HG03045 (cell line): ENCODE measurements at regions not wholly inside any gene's neighbourhood (a gene's known extent, or its start where the extent isn't known, plus 50 kb on each side); places are given as distances from the start of the nearest gene placed in this dataset.
"Not testable (repeated sequence)": the region's sequence is repeated elsewhere in the genome, so short reads cannot be mapped to it uniquely, and the experiment has no call there.

ENCODE experiments used
- ATAC-seq: cut with Tn5 transposase; IDR thresholded peaks from one replicate; pipeline ENCODE4 v1.9.1; 2021; ENCODE audit warnings: mild to moderate bottlenecking, moderate library complexity; ENCODE audit not compliant: unreplicated experiment

DNA sequence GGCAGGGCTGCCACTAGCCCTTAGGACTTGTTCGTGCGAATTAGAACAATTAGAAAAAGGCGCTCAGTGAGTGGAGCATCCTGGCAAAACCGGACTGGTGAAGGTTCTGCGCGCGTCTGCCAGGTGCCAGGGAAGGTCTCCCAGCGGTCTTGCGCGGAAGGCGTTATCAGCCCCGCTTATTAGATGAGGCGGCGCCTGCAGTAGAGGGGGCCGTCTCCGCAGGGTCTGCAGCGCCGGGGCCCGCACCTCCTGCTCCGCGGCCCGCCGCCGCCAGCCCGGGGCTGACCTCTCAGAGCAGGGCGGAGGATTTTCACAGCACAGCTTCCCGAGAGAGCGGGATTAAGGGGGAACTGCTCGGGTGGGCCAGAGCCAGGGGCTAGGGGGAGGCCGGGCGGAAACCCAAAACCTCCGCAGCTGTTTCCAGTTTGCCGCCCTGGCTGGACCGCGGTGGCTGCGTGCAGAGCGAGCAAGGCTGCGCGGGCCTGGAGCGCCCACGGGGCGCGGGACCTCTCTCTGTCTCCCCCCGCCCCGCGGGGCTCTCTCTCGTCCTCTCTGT, 155.2 kb downstream of the FOXD2 start:
- ATAC-seq: no peak

DNA sequence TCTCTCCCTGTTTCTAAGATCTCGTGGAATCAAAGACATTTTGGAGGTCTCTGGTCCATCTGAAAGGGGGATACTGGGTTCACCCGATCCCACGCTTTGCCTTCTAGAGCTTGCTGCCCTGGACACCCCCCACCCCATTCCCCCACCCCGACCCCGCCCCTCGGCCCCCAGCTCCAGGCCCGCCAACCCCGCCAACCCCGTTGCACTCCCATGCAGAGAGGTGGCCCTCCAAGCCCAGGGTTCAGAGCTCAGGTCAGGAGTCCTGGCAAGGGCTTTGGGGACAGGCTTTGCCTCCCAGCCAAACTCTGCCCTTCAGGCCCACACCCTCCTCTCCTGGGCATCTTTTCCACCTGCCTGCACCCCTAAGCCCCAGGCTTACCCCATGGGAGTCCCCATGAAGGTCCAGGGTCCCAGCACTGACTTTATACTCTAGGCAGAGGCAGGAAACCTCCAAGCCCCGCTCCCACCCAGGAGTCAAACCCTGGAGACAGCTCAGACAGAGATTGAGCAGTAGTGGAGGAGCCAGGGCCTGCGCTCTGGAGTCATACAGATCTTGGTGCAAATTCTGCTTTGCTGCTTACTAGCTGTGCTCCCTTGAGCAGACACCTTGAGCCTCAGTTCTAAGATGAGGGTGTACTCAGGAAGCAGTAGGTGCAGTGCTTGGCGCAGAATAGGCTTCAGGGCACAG, 155.9 kb downstream of the FOXD2 start:
- ATAC-seq: no peak

DNA sequence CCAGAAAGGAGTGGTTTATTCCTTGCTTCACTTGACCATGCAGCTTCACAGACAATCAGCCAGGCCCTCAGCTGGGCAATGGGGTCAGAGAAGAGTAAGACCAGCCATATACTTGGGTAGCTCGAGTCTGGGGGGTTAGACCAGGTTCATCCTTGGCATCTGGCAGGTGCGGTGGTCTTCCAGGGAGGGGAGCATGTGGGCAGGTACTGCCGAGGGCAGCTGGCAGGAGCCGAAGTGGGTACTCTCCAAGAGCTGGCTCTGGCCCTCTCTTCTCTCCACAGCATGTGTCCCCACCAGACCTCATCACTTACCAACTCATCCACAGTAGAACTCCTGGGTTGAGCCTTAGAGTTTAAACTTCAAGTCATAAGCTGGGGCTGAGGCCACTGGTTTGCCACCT, 156.8 kb downstream of the FOXD2 start:
- no peak for ATAC-seq

DNA sequence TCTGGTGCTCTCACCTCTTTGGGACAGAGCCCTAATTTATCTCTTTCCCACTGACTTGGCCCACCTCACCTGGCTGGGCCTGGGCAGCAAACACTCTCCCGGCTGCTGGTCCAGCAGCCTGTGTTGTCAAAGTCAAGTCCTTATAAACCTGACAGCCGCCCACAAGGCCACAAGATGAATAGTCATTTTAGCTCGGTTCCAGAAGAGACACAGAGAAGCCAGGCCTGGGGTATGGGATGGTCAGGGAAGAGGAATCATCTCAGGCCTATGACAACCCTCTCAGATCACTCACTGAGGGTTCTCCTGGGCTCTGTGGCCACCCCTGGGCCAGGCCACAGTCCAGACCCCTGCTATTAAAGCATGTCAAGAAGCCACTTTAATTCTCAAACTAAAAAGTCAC, 158.5 kb downstream of the FOXD2 start:
- ATAC-seq: no peak

DNA sequence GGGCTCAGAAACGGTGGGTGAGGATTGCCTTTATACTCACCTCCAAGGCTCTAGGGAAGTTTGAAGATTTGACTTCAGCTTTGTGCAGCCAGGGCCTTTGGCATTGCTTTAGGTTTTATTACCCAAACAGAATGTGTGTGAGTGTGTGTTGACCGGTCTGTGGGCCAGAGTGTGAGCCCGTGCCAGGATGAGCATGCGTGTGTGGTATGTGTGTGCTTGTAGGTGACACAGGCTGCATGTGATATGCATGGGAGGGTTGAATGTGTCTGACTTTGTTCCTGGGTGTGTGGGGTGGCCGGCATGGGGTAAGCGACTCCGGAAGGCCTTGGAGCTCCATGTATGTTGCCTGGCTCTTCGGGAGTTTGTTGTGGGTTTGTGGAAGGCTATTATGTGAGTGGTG, 160.5 kb downstream of the FOXD2 start:
- ATAC-seq: no peak

DNA sequence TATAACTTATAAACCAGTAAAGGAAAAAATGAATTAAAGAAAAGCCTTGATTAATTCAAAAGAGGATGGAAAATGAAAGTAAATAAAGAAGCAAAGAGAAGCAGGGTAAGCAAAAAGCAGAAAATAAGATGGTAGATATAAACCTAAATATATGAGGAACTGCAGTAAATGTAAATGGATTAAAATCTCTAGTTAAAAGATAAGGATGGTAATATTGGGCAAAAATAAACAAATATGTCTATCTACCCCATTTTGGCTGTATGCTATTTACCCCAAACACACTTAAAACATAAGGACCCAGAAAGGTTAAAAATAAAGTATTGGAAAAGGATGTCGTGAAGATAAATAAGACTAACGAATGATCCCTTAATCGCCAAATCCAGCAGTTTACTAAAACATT, 161.9 kb downstream of the FOXD2 start:
- ATAC-seq: no peak

DNA sequence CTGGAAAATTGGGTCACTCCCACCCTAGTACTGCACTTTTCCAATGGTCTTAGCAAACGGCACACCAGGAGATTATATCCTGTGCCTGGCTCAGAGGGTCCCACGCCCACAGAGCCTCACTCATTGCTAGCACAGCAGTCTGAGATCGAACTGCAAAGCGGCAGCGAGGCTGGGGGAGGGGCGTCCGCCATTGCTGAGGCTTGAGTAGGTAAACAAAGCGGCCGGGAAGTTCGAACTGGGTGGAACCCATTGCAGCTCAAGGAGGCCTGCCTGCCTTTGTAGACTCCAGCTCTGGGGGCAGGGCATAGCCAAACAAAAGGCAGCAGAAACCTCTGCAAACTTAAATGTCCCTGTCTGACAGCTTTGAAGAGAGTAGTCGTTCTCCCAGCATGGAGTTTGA, 164.6 kb downstream of the FOXD2 start:
- ATAC-seq: not testable (repeated sequence)

DNA sequence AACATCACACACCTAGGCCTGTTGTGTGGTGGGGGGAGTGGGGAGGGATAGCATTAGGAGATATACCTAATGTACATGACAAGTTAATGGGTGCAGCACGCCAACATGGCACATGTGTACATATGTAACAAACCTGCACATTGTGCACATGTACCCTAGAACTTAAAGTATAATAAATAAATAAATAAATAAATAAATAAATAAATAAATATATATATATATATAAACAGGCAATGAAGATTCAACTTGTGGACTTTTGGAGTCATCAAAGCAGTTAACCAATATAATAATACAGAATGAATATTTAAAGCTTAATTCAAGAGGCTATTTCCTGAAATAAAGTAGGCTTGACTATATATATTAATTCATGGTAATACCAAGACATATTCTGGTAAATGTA, 167.0 kb downstream of the FOXD2 start:
- ATAC-seq: not testable (repeated sequence)

DNA sequence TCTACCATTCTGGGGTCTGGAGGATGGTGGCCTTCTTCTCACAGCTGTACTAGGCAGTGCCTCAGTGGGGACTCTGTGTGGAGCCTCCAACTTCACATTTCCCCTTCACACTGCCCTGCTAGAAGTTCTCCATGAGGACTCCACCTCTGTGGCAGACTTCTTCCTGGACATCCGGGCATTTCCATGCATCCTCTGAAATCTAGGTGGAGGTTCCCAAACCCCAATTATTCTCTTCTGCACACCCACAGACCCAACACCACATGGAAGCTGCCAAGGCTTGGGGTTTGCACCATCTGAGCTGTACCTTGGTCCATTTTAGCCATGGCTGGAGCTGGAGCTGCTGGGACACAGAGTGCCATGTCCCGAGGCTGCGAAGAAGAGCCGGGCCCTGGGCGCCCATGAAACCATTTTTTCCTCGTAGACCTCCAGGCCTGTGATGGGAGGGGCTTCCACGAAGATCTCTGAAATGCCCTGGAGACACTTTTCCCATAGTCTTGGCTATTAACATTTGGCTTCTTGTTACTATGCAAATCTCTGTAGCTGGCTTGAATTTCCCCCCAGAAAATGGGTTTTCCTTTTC, 170.5 kb downstream of the FOXD2 start:
- no peak for ATAC-seq

DNA sequence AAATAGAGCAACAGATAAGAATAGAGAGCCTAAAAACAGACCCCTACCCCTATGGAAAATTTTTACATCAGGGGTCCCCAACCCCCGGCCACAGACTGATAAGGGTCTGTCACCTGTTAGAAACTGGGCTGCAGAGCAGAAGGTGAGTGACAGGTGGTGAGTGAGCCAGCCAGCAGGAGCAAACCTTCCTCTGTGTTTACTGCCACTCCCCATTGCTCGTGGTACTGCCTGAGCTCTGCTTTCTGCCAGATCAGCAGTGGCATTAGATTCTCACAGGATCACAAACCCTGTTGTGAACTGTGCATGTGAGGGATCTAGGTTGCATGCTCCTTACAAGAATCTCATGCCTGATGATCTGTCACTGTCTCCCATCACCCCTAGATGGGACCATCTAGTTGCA, 174.1 kb downstream of the FOXD2 start:
- ATAC-seq: no peak

DNA sequence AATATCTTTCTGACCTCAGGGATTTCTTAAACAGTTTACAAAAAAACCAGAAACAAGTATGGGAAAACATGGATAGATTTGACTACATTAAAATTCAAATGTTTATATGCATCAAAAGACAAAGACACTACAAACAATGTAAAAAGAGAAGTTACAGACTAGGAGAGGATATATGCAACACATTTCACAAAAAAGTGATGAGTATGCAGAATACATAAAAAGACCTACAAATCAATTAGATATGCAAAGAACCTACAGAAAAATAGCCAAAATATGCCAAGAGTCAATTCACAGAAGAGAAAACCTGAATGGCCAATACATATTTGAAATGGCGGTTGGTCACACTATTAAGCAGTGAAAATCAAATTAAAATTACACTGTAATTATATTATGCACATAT, 175.0 kb downstream of the FOXD2 start:
- ATAC-seq: no peak

DNA sequence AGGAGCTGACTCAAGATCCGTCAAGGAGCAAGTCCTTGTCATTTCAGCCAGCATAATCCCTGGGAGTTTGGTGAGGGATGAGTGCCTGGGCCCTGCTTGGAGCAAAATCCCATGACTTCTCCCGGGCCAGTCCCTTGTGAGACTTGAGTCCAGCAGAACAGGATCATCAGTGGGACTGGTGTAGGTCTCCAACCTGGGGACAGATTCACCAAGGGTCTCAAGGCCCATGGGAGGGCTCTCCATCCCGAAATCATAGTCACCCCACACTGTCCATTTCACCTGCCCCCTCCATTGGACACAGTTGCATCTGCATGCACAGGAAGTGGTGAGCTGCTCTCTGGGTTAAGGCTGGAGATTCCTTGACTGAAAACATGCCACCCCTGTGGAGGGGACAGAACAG, 178.2 kb downstream of the FOXD2 start:
- ATAC-seq: no peak

DNA sequence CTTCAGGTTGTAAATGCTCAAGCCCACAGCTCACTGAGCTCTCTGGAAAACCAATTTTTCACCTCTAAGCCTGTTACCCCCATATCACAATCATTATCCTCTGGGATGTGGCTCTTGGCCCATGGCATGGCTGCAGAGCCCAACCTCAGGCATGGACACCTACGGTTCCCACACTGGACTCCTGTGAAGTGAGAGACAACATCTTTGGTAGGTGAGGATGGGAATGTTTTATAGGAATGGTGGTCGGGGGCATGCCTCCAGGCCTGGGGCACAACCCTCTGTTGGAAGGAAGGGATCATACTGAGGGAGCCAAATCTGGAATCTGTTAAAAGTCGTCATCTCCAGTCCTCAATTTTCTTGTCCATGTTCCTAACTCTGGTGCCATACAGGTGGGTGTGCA, 179.1 kb downstream of the FOXD2 start:
- no peak for ATAC-seq

DNA sequence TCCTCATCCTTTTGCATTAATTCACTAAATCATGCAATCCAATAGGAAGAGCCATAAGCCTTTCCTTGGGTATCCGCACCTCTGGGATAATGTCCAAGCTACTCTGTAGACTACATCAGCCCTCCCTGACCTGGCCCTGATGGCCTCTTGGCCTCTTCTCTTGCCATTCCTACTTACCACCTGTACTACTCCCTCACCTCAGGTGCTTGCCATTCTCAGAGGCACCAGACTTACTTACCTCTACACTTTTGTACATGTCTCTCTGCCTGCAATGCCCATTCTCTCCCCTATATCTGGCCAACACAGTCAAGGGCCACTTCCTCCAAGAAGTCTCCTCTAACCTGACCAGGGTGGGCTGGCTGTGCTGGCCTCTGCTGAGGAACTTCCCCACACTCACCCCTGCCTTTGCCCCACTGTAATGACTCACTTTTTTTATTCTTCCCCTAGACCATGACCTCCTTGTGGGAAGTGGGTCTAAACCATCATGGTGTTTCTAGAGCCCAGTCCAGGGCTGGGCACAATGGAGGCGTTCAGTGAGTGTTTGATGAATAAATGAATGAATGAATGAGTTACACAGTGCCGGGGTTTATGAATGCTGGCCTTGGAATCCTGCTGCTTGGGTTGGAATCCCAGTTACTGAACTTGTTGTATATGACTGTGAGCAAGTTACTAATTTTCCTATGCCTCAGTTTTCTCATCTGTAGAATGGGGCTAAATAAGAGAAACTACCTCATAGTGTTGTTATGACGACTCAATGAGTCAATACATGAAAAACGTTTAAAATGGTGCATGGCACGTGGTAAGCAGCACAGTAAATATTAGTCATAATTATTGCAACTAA, 179.8 kb downstream of the FOXD2 start:
- no peak for ATAC-seq

DNA sequence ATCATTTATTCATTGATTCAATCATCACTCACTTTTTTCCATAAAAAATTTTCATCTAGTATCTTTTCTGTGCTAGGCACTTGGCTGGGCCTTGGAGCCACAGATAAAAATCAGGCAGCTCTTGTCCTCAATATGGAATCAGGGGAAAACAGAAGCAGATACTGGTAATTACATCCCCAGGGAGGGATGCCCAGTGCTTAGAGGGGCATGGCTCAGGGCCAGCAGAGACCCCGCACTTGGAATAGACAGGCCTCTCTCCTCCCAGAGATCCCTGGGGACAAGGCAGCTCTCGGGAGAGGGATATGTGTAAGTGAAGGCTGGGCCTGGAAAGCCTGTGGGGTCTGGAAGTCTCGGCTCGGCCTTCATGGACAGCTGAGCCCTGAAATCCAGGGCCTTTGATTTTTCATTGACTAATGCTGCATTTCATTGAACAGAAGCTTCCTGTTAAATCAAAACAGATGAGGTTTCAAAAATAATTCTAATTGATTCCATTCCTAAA, 180.4 kb downstream of the FOXD2 start:
- ATAC-seq: no peak

DNA sequence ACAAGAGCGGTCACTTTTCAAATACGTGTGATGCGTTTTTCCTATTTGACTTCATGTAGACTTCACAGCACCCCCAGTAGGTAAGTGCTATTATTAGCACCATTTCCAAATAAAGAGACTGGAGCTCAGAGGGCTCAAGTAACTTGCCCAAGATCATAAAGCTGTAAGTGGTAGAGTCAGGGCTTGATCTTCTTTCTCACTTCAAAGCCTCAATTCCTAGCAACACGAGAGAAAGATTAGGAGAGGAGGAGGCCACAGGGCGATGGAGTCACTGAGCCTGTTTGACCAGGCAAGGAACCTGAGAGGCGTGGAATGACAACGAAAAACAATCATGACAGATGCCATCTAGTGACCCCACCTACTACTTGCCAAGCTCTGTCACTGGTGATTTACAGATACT, 181.0 kb downstream of the FOXD2 start:
- ATAC-seq: no peak

DNA sequence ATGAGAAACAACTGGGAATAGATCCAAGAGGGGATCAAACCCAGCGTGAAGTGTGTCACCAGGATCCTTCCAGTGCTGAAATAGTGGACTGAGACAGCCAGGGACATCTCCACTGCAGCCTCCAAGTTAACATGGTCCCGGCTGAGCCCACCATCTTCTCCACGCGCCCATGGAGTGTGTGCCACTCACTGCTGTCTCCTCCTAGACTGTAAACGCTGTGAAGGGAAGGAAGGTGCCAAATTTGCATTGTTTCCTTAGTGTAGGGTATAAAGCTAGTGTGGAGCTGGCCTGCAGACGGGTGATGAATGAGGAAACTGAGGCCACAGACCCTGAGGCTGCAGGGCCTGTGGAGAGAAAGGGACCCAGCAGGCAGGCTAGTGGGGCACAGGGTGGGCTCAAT, 183.6 kb downstream of the FOXD2 start:
- no peak for ATAC-seq

DNA sequence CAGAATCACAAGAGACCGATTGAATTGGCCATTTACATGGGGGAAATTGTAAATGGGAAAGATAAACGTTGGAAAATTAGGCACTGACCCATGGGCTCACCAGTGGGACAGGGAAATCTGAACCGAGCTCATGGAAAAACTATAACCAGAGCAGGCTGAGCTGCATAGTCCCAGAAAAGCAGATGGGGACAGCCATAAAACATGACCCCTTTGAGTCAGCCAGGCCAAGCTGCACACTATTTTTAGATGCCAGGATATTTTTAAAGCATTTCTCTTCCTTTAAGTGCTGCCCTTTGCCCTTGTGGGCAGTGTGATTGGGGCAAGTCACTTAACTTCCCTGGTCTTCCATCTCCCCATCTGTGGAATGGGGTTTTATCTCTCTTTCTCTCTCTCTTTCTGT, 184.1 kb downstream of the FOXD2 start:
- no peak for ATAC-seq

DNA sequence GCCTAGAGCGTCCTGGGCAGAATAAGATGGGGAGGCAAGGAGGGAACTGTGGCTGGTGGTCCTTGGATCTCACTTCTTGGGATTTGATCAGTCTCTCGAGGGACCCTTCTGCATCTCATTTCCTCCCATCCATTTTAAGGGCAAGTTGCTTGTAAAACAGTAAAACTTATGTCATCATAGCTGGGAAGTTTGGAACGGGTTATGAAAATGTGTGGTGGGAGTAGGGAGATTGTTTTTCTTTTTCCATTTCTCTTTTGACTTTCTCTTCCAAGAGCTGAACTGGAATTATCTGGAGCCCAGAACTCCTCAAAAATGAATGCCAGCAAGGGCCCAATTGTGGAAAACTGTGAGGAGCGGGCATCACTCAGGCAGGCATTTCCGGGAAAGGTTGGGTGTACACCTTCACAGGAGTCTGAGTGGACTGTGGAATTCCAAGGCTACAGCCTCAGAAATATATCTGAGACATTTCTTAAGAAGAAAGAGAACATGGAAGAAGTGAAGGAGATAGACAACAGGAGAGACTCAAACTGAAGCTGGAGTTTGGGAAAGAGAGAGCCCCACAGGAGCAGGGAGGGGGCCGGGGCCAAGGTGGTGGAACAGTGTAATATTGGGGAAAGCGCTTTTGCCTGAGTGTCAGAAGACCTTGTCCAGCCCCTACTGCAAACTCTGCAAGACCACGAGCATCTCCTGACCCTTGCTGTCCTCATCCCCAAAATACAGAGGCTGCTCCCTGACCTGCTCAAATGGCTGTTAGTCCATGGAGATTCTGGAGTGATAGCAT, 185.1 kb downstream of the FOXD2 start:
- ATAC-seq: no peak

DNA sequence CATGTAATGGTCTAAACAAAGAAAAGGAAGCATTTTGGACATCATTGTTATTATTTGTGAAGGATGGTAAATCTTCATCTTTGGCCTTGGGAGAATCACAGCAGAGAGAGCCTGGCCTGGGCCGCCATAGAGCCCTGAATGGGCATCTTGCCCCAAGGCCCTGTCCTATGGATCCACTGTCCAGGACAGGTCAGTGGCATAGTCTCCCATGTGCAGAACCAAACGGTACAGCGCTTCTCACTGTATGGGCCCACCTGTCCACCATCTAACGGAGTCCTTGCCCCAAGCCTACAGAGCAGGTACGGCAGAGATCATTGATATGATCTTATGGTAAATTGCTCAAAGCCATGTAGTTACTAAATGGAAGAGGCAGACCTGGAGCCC, 185.7 kb downstream of the FOXD2 start:
- ATAC-seq: no peak

DNA sequence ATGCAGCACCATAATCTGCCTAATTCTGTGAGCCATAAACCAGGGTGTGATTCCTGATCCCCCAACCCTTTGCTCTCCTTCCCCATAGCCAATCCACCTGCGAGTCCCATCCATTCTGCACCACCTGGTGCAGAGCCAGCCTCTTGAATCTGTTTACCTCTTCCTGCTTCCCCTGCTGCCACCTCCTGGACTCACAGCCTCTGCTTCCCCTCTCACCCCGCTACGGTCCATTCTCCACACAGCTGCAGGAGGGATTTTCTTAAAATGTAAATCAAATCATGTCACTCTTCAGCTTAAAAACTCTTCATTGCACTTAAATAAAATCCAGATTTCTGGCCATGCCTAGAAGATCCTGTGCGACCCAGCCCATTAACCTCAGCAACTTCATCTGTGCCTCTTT, 186.7 kb downstream of the FOXD2 start:
- no peak for ATAC-seq
